ENCODE measurements at regions not wholly inside any gene's neighbourhood (a gene's known extent, or its start where the extent isn't known, plus 50 kb on each side); places are given as distances from the start of the nearest gene placed in this dataset.

- peak; percentile 20 for DNase-seq
Observed at GRCh38 chrX:37287741-37288444, 61.3 kb upstream of the PRRG1 start.

- no peak for DNase-seq
Observed at GRCh38 chrX:37291924-37292323, 57.2 kb upstream of the PRRG1 start.
